Epithelial cell of esophagus (primary cell): ENCODE measurements at regions not wholly inside any gene's neighbourhood (a gene's known extent, or its start where the extent isn't known, plus 50 kb on each side); places are given as distances from the start of the nearest gene placed in this dataset.

Experiments
- DNase-seq: peaks from one replicate; pipeline ENCODE4 v3.0.0; 2010; ENCODE audit warnings: low read depth
- H3K4me3 ChIP-seq: 2 replicates; pipeline ENCODE4 v1.5.1; 2011; ENCODE audit warnings: mild to moderate bottlenecking, low read length, control low read depth
- TF ChIP-seq, protein P1 (sequence below): IDR thresholded peaks from 2 replicates; pipeline ENCODE4 v1.5.1; 2011; ENCODE audit warnings: low read depth, mild to moderate bottlenecking, low read length, control low read depth, inconsistent platforms; ENCODE audit not compliant: insufficient read depth; ENCODE audit errors: missing control alignments

DNA sequence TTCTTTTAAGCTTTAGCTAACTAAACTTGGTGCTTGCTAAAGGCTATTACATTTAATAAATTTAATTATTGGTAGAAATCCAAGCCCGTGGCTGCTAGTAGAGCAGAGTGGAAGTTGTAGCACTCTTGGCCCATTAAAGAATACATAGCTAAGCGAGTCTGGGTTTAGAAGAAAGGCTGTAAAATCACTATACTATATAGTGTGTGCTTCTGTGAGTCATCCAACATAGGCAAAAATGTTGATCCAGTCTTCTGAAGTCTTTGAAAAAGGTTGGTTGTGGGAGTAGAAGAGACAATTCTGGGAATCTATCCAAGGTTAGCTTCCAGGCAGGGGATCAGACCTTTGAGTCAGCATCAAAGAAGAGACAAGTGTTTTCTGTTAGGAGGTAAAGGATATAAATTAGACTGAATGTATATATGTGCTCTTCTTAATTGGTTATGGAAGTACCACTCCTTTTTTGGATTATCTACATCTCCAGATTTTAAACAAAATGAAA is 664.2 kb downstream of the NXPH1 start:
- H3K4me3 ChIP-seq: no peak overlapping the region
- TF ChIP-seq, protein P1, sequence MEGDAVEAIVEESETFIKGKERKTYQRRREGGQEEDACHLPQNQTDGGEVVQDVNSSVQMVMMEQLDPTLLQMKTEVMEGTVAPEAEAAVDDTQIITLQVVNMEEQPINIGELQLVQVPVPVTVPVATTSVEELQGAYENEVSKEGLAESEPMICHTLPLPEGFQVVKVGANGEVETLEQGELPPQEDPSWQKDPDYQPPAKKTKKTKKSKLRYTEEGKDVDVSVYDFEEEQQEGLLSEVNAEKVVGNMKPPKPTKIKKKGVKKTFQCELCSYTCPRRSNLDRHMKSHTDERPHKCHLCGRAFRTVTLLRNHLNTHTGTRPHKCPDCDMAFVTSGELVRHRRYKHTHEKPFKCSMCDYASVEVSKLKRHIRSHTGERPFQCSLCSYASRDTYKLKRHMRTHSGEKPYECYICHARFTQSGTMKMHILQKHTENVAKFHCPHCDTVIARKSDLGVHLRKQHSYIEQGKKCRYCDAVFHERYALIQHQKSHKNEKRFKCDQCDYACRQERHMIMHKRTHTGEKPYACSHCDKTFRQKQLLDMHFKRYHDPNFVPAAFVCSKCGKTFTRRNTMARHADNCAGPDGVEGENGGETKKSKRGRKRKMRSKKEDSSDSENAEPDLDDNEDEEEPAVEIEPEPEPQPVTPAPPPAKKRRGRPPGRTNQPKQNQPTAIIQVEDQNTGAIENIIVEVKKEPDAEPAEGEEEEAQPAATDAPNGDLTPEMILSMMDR: no peak
- DNase-seq: no peak

DNA sequence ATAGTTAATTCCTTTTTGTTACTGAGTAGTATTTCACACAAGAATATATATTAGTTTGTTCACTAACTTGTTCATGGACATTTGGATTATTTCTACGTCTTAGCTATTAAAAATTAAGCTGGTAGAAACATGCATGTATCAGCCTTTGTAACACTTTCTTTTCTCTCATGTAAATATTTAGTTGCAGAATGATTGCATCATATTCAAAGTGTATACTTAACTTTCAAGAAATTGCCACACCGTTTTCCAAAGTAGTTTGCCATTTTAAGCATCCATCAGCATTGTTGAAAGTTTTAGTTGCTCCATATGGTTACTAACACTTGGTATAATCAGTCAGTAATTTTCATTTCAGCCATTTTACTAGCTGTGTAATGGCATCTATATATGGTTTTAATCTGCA is 666.9 kb downstream of the NXPH1 start:
- no peak overlapping the region for H3K4me3 ChIP-seq
- DNase-seq: no peak
- TF ChIP-seq, protein P1: no peak

GRCh38 chr7:9102846-9103245 is 669.4 kb downstream of the NXPH1 start:
- DNase-seq: no peak
- TF ChIP-seq, protein P1: no peak

GRCh38 chr7:9106747-9107146 is 673.3 kb downstream of the NXPH1 start:
- no peak overlapping the region for H3K4me3 ChIP-seq
- DNase-seq: no peak
- TF ChIP-seq, protein P1: no peak

More at GRCh38 chr7:9102846-9103245, 669.4 kb downstream of the NXPH1 start:
- no peak overlapping the region for H3K4me3 ChIP-seq

DNA sequence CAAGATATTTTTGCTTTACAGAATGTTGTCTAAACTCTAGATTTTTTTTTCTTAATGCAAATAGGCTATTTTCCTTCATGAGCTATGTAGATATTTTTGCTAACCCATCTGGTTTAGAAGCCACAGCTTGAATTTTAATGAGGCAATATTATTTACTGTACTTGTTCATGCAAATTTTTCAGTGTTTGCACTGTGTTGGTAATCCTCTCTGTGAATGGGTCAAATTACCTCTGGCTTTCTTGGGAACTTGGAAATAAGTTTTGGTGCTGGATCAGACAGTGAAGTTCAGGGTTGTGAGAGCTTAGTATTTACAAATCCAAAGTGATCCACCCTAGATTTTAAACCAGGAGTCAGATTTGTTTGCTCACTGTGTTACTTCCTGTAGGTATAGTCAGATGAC is 686.9 kb downstream of the NXPH1 start:
- no peak overlapping the region for H3K4me3 ChIP-seq
- TF ChIP-seq, protein P1: no peak
- DNase-seq: no peak

- TF ChIP-seq, protein P1: no peak
- no peak overlapping the region for H3K4me3 ChIP-seq
- DNase-seq: no peak
These were observed 690.9 kb downstream of the NXPH1 start for GRCh38 chr7:9124320-9124719.

- TF ChIP-seq, protein P1: no peak
- DNase-seq: no peak
- no peak overlapping the region for H3K4me3 ChIP-seq
These were observed 691.8 kb downstream of the NXPH1 start for GRCh38 chr7:9125246-9125645.
